CD4-positive, alpha-beta T cell treated with Interleukin-6 at 100 ng/mL for 8 hours (primary cell): ENCODE measurements at regions not wholly inside any gene's neighbourhood (a gene's known extent, or its start where the extent isn't known, plus 50 kb on each side); places are given as distances from the start of the nearest gene placed in this dataset.

Source experiments
- DNase-seq: peaks from one replicate; pipeline ENCODE4 v3.0.0-alpha.2; 2020; ENCODE audit warnings: mixed read lengths, low spot score

DNA sequence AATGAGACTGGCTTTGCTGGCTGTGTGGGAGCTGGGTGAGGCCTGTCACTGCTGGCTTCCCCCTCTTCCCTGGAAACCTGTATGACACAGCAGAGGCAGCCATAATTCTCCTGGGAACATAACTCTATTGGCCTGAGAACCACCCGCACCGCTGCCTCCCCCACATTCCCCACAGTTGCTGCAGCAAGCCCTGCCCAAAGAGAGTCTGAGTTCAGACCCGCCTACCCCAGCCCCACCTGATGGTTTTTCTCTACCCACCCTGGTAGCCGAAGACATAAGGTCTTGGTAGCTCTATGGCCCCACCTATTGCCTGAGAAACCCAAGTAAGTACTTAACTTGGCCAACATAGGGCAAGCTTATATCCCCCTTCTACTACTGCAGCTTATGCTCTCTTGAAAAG, 174.8 kb downstream of the C11orf91 start:
- no peak for DNase-seq

DNA sequence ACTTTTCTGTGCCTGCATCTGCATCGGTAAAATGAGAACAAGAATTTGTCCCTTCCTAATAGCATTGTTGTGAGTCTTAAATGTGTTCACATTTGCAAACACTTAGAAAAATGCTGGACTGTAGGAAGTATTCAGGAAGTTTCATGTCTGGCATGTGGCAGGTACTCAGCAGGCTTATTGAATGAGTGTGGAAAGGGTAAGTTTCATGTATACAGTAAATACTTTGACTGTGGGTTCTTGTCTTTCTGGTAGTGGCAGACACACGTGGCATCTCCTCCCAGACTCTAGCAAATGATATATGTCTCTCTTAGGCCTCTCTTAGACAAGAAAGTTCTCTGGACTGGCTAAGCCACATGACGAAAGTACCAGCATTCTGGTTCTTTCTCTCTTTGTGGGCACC, 179.2 kb downstream of the C11orf91 start:
- no peak for DNase-seq

DNA sequence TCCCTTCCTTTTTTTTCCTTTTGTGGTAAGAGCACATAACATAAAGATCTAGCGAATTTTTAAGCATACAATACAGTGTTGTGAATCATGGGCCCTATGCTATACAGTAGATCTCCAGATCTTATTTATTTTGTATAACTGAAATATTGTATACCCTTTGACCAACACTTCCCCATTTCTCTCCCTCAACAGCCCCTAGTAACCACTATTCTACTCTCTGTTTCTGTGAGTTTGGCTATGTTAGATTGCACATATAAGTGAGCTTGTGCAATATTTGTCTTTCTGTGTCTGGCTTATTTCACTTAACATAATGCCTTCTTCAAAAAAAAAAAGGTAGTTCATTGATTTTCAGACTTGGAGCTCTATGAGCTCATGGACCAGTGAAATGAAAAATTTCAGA, 180.5 kb downstream of the C11orf91 start:
- DNase-seq = no peak

DNA sequence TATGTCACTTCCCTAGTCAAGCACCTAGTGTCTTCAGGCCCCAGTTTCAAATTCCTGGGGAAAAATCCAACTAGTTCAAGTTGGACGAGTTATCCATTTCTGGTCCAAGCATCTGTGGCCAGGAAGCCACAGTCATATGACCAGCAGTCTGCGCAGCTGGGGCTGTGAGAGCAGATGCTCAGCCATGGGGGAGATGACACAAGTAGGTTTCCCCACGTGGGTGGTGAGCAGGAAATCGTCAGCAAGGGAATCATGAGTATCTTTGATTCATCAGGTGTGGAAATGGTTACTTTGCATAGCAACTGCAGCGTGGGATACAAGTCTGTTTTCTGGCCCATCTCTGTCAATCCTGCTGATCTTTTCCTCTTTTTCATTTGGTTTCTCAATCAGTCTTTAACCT, 185.3 kb downstream of the C11orf91 start:
- DNase-seq = no peak

DNA sequence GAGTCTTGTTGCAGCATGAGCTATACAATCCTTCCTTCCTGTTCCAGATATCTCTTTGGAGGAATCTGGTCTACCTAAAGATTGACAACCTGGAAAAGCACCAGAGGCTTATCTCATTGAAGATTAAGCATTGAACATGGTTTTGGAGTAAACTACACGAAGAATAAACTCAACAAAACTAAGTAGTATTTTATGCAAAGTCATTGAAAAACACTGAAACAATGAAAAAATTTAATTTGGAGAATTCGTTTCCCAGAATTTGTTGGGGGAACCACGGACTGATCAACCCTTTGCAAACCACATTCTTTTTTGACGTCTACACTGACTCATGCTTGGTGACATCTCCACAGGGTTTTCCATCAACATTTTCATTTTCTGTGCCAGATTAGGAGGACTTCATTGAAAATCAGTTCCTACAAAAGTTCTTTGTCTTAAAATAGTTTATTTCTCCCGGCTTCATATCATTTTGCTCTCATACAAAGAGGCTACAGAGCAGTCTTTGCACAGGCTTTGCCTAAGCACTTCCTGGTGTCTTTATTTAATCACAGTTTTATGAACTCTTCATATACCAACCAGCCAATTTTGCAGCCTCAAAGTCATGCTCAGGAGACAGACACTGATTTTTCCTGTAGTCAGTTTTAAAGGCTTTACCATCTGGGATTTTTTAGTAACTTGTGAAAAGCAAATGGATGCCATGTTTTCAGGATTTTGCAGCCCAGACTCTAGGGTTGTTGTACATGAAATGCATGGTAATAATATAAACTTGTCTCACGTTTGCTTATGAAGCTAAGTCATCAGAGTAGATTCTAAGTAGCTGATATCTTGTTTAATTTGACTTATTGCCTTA, 186.3 kb downstream of the C11orf91 start:
- DNase-seq = no peak

DNA sequence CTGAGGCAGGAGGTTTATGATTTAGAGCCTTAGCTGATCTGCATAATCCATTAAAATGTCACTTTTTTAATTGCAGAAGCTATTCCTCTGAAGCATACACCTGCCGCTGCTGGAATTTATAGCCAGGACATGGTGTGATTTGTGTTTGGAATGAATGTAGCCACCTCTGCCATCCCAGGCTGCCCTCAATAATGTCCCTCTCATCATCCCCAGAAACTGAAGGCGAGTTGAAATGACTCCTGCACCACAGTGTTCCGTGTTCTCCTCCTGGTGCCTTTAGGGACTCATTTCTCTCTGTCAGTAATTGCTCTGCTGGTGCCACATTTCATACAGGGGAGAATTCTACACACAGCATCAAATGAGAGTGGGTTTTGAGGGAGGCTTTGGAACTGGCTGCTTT, 191.0 kb downstream of the C11orf91 start:
- DNase-seq = no peak

DNA sequence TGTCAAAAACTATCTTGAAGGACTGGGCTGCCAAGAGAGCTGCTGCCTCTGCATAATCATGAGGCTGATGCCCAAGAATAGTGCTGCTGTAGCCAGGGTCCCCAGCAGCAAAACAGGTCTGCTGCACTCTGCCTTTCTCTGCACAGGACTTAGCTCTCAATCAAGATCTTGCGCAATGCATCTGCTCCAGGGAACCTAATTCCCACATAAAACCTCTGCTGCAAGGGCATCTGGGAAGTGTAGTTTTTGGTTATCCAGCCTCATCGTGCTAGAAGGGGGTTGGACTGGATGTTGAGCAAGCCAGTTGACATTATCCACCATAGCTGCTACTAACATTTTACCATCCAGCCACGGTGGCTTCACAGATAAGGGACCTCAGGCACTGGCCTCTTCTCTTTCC, 192.7 kb downstream of the C11orf91 start:
- DNase-seq = no peak

DNA sequence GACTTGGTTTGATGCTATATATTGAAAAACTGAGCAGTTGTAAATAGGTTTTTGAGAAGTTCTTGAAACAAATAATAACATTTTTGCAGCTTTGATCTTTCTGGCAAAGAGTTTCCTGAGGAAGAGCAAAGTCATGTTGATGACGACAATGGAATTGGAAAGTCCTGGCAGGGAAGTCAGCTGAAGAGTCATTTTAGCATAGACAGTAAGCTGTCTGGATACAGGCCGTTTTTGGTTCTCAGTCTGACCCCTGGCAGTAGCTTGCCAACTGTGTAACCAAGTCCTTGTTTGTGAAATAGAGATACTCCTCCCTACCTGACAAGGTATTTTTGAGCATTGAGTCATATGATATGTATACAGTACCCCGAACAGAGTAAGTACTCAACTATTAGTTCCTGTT, 193.3 kb downstream of the C11orf91 start:
- no peak for DNase-seq

DNA sequence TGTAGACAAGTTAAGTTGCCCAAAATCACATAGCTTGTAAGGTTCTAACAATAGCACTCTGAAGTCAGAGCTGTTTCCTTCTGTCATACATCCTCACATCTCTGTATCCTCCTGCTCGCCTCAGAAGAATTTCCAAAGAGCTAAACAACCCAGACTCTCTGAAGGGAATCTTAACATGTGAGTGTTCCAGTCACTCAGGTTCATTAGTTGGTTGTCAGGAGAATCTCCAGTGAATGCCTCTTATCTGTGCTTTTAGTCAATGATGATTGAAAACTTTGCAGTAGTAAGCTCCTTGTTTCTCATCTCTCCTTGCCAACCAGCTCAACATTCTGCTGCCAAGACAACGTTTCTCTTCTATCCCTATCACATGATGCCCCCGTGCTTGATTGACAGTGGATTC, 195.5 kb downstream of the C11orf91 start:
- no peak for DNase-seq

DNA sequence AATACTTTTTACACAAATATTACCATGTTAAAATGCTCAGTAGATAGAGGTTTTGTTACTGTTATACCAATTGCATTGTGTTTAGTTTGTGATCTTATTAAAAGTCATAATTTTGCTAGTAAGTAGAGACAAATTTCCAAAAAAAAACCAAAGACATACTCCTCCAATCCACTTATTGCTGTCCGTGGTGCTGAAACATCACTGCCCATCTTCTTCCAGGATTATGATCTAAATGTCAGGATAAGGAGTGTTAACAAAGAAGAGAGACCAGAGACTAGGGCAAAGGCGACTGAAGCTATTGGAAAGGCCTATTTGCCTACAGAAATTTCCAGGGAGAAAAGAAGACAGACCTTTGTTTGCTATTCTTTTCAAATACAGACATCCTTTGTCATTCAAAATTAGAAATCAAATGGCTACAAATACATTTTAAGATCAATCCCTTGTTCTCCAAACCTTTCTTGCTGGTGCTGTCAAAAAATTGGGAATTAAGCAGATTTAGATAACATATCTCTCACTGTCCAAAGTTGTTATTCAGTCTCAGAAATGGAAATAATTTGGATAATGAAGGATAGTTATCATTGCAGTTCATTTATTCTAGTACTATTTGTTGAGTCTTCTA, 199.7 kb downstream of the C11orf91 start:
- no peak for DNase-seq

DNA sequence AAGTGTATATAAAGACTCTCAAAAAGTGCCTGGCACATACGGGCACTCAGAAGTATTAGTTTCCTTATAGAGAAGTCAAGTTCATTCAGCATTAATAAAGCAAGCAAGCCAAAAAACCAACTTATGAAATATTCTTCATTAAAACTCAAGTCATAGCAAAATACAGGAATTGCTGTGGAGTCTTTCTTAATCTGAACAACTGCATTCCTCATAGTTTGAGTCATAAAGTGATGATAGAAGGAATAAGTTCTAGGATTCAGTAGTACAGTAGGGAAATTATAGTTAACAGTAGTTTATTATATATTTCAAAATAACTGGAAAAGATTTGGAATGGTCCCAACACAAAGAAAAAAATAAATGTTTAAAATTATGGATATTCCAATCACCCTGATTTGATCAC, 200.3 kb downstream of the C11orf91 start:
- no peak for DNase-seq

DNA sequence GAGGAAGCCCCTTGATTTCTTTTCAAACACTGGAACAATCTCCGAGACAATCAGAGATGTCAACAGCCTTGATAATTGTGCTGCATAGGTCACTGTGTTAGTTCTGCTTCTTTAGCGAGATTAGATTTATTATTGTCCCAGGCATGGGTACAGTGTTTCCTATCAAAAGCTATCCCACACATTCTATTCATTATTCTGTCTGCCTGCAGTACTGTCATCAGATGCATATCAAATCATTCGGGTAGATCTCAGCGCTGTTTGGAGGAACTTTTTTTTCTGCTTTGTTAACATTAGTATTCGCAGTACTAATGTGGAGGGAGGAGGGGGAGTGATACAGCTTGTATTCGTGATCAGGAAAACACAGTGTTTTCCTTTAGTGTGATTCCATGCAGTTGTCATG, 208.0 kb downstream of the C11orf91 start:
- no peak for DNase-seq

DNA sequence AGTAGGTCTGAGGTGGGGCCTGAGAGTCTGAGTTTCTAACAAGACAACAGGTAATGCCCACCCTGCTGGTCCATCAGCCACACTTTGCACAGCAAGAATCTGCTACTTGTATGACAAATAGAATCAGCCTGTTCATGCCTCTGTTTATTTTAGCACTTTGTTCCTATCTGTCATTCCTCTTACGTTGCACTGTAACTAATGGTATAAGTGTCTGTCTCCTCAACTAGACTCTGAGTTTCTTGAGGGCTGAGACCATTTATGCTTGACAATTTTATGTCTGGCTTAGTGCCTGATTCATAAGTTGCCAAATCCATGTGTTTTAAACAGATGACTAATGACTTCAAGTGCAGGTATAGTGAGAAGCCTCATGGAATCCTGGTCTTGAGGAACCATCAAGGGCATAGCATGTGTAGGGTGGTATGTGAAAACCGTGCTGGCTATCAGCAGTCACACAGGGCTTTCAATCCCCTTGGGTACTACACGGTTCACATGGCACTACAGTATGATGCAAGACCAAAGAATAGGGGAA, 209.7 kb downstream of the C11orf91 start:
- DNase-seq = no peak

DNA sequence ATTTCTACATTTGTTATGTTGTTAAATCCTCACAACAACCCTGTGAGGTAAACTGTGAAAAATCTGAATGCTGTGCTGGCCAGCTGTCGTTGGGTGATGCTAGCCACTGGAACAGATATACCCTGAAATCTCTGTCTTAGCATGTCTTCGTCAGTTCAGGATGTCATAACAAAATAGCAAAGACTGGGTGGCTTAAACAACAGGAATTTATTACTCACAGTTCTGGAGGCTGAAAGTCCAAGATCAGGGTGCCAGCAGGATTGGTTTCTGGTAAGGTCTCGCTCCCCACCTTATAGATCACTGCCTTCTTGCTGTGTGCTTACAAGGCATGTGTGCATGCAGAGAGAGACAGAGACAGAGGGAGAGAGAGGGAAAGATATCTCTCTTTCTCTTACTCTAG, 211.7 kb downstream of the C11orf91 start:
- DNase-seq = no peak

DNA sequence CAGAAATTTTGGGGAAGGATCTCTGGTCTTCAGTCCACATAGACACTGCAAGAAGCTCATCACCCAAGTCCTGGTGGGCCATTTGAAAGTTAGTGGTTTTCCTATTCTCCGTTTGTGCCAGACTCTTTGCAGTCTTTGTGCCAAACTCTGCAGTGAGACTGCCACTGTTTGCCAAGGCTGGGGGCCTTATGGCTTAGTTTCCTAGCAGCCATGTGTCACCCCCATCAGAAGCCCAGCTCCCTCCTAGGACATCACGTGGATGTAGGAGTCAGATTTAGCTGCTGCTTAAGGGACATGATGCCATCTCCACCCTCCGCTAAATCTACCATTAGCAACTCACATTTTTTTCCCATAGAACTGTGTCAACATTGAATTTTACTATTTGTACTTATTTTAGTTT, 220.0 kb downstream of the C11orf91 start:
- no peak for DNase-seq

DNA sequence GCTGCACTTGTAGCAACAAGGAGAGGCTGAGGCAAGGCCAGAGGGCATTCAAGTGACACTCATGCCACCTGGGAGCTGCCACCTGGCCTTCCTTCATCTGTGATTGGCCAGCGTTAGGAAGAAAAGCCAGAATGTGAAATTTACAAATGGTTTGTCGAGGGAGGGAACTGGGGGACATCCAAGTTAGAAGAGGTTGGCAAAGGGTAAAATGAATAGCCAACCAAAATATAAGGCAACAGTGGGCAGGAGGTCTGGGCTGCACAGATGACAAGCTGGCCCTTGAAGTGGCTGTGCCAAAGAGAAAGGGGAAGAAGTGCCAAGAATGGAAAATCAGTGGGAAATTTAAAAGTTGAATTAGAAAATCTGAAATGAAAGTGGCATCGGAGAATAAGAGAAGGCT, 221.4 kb downstream of the C11orf91 start:
- no peak for DNase-seq

DNA sequence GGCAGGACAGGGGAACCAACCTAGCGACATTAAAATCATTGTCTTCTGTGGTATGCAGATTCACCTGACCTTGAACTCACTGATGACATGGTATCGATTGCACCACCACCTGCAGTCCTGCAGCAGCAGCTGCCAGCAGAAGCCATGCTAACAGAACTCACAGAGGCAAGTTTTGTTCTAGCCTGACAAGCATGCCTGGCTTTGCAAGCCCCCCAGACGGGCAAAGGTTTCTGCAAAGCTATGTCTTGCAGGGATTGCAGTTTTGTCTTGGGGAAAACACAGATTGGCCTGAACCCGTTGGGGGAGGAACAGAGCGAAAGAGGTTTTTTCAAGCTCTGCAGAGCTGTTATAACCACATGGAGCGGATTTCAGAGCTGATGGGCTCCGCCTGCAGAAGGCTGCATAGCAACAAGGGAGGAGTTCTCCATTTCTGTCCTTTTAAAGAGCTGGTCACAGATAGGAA, 221.0 kb downstream of the HIPK3 start:
- DNase-seq = no peak

DNA sequence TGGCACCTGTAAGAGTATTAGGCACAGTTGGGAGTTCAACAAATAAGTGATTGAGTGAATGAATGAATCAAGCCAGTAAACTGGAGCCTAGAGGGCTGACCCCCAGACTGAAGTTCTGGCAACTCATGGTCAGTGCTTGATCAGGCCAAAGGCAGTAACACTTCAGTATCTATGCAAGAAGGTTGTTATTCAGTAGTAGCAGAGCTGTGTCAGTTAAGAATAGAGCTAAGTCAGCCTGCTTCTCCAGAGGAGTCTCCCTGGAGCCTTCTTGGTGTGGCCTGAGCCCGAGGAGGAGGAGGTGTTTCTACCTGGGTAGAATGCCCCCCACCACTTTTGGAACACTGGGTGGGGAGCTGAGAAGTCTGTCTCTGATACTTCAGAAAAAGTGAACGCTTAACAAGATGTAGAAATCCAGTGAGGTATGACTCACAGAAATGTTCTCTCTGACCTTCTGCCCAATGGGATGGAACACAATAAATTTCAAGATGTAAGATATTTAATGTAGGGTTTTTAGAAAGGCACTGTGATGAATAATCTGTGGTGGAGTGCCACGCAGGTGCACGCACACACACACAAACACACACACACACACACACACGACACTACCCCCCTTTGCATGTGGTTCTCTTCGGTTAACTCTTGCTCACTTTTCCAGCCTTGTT, 219.9 kb downstream of the HIPK3 start:
- no peak for DNase-seq

DNA sequence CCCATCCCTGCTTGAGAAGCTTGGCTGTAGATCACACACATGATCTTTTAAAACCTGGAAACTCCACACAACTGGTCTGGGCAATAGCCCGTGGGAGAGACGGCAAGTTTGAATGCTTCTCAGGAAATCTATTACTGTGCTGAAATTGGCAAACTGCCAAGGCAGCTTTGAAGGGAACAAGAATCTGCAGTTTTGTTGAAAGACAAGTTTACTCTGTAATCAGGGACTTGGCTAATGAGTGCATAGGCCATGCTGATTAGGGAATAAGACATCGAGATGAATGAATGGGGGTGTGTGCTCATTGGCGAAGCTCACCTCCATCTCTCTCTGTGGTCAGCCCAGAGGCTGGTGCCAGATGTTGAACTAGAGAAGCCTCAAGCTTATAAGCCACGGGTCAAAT, 218.8 kb downstream of the HIPK3 start:
- no peak for DNase-seq

DNA sequence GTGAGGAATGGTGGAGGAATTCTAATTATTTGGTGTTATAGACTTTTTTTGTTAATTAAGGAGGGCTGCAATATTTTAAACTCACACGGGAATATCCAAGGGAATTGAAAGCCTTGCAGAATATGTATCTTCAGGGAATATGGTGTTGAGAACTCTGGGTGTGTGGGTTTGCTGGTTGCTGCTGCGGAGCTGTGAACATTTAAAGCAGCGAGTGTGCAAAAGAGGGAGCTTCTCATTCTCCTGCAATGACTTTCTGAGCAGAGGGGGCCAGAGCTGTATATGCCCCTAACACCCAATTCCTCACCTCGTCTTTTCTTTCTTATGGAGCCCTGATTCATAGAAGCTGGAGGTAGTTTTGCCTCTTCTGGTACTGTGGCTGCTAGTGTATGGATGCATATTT, 217.7 kb downstream of the HIPK3 start:
- DNase-seq = no peak

DNA sequence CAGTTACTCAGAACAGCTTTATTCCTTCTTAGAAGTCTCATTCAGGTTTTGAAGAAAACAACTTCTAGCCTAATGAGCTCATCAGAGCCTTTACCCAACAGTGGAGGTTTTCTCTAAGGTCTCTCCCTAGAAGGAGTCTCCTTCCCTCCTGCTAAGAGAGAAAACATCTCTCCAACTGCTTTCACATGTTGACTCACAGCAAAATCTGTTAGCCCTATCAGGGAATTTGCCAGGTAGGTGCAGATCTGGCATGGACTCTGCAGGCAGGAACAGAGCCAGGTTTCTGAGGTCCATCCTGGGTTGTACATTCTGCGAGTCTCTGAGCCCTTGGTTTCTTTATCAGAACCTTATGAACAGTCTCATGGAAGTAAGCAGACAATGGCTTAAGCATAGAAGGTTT, 214.4 kb downstream of the HIPK3 start:
- DNase-seq = no peak

DNA sequence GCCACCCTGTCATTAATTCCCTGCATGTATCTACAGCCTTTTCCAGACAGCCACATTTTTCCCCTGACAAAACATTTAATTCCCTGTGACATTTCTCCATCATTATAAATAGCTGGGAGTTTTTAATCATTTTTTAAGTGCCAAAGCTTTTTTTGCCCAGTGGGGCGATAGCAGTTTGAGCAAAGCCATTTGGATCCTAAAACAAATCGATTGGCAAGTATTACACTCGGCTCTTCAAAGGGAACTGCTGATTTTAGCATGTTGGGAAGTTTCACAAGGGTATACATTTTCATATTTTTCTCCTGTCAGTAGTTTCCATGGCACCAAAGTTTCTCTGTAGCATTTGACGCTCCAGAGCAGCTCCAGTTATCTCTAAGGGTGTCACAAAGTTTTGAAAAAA, 210.8 kb downstream of the HIPK3 start:
- DNase-seq = no peak

DNA sequence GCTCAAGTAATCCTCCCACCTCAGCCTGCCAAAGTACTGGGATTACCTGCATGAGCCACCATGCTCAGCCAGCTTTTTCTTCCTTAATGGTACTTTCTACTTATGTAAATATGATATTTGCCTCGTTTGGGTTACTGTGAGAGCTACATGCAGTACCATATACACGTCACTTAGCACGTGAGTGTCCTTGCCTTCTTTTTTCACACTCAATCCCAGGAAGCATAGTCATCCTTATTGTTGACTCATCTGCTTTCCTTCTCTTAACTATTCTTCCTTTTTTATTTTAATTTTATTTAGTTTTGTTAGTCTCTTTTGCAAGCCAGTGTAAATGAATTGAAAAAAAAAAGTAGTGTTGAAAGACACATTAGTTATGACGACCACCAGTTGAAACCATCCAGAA, 205.9 kb downstream of the HIPK3 start:
- no peak for DNase-seq
